Fibroblast of gingiva (primary cell): ENCODE measurements at regions not wholly inside any gene's neighbourhood (a gene's known extent, or its start where the extent isn't known, plus 50 kb on each side); places are given as distances from the start of the nearest gene placed in this dataset.
A peak's percentile ranks its signal among the peaks of the same experiment; 100 is the strongest.
"Not testable (repeated sequence)": the region's sequence is repeated elsewhere in the genome, so short reads cannot be mapped to it uniquely, and the experiment has no call there.

Experiments used
- DNase-seq: peaks from one replicate; pipeline ENCODE4 v3.0.0-alpha.2; 2011; ENCODE audit warnings: low read depth

DNA sequence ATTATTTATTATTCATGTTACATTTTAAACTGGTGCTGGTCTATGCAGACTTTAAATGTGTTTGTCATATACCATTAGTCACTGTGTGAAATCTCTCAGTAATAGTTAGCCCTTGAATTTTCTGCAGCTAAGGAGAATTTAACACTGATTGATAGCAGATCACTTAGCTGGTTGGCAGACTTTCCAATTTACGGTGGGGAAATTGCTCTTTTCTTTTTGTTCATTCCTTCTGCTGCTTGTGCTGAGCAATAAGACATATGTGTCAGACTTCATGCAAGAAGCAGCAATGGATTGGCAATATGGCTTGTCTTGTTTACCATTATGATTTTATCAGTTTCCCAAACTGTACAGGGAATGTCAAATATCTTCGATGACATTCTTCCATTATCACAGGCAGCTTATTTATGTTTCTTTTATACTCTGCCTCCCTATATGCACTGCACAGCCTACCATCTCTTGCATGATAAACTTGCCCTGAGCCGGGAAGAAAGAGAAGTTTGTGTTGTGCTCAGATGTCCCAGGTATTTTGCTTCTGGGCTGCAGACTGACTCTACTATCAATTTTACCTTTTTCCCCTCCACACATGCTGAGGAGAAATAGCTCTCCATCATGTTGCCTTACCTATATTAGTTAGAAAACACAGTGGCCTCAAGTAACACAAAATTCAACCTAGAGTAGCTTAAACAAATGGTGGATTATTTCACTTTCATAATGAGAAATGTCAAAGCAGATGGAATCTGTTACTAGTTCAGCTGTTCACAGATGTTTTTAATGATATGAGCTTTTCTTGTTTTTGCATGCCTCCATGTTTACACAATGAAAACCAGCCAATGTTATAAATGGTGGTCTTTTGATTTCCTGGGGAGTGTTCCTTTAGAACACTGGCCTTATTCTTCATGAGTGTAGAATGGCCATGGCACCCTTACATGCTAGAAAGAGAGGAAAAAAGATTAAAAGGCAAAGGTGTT lies 968.1 kb upstream of the GOT2 start:
- no peak for DNase-seq

- no peak for DNase-seq
Observed at GRCh38 chr16:59699786-59700185, 965.7 kb upstream of the GOT2 start.

- DNase-seq: peak; percentile 21
Observed at GRCh38 chr16:59698346-59699020, 964.4 kb upstream of the GOT2 start.

DNA sequence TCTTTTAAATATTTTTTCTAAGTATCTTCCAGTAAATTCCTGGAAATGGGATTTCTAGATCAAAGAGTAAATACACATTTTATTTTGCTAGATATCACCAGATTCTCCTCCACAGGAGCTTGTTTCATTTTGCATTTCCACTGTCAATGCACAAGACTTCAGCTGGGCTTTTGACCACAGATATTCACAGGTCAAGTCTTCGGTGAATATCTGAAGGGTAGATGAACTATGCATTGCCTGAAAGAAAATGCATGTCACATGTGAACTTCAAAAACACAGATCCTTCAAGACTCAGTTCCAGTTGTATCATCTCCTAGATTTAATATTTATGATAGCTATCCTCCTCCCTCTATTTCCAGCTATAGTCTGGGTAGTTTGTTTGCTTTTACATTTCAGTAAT lies 963.6 kb upstream of the GOT2 start:
- DNase-seq: no peak

GRCh38 chr16:59697236-59697635 lies 963.1 kb upstream of the GOT2 start:
- no peak for DNase-seq

DNA sequence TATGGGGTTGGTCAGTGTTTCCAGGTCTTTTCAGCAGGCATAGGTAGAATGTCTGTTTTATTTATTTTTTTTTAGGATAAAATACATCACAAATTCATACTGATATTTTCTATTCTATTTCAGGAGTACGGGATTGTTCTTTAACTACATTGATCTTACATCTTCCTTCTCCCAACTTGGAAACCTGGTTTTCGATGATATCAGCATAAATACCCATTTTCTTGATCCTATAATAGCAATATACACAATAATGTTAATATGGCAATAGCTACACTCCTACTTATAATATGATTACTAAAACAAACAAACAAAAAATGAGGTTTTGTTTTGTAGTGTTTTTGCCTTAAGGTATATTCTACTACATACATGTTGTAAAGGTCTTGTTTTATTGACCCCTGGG lies 962.4 kb upstream of the GOT2 start:
- DNase-seq: no peak

DNA sequence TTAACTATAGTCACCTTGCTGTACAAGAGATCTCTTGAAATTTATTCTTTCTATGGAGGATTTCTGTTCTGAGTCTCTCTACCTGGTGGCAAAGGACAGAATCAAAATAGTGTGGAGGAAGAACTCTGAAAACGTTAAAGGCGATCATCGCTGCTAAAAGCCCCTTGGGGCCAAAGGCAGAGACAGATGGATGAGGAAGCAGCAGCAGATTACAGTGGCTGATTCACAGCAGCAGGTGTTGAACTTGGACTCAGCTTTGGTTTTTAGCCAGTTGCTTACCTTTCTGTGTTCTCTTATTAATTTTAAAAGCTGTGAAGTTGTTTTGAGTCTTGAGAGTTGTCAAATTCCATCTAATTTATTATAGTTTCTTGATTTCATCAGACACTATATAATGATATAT lies 956.1 kb upstream of the GOT2 start:
- DNase-seq: no peak

DNA sequence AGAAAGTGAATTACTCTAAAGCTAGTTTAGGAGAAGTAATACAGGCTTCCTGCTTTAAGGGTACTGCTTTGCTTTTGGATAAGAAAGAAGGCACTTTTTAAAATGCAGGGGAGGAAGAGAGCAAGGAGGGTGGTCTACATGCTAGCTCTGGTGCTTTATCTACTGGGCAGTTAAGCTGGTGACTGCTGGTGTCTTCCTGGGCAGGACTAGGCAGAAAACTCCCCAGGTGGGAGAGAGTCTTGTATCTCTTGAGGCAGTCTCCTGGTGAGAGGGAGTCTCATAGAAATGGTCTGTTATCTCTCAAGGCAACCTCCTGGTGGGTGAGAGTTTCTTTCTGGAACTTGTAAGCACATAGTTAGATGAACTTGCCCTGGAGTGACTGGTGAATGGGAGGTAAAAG lies 953.9 kb upstream of the GOT2 start:
- DNase-seq: no peak

DNA sequence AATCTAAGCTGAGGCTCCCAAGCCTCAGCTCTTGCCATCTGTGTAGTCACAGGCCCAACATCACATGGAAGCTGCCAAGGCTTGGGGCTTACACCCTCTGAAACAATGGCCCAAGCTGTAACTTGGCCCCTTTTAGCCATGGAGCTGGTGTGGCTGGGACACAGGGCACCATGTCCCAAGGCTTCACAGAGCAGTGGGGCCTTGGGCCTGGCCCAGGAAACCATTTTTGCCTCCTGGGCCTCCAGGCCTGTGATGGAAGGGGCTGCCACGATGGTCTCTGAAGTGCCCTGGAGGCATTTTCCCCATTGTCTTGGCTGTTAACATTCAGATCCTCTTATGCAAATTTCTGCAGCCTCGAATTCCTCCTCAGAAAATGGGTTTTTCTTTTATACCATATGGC lies 952.3 kb upstream of the GOT2 start:
- no peak for DNase-seq

DNA sequence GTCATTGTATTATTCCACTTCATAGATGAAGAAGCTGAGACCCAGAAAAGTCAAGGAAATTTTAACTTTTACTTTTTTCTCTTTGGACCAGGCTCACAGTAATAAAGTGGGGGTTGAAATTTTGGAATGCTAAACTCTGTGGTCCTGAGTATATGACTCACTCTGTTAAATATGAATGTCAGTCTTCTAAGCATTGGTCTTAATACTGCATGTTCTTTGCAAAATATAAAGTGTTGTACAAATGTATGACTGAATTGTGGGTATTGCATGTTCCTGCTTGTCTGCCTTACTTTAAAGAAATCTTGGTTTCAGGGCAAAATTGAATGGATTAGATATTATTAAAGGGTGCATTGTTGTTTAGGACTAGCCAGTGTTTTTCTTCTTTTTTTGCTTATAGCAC lies 950.8 kb upstream of the GOT2 start:
- DNase-seq: peak; percentile 2

DNA sequence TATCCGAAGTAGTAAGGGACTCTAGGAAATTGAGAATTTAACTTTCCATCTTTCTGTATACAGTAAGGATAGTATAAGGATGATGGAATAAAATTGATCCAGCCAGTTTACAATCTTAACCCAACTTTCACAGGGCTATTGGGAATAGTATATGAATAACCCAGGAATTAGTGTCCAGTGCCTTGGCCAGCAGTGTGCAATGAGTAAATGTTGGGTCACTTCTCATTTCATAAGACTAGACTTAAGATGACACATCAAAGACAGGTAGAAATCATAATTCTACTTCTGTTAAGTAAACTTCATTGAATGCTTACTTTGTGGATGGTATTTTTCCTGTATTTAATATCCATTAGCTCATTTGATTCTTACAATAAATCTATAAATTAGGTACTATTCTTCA lies 949.6 kb upstream of the GOT2 start:
- no peak for DNase-seq

DNA sequence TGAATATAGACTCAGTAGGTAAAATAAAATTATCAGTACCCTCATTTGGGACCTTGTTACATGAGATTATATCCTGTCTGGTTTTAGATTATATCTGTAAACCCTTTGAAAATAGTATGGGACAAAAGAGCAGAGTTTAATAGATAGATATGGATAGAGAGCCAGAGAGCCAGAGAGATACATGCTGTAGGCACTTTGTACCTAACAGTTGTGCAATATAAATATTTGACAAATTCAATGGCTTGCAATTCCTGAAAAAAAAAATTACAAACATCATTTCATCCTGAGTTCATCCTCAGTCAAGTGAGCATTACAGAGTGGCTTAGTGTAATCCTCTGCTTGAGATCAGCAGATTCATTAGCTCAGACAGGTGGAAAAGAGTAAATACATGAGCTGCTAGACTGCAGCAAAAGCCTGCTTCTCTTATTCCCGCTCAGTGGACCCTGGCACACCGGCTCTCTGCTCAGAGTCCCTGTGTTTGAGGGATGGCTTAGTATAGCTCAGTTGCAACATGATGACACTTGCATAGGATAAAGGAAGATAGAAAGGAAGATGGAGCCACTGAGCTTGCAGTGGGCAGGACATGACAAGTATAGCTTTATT lies 931.6 kb upstream of the GOT2 start:
- no peak for DNase-seq

- DNase-seq: no peak
Observed at GRCh38 chr16:59658572-59658971, 924.5 kb upstream of the GOT2 start.

DNA sequence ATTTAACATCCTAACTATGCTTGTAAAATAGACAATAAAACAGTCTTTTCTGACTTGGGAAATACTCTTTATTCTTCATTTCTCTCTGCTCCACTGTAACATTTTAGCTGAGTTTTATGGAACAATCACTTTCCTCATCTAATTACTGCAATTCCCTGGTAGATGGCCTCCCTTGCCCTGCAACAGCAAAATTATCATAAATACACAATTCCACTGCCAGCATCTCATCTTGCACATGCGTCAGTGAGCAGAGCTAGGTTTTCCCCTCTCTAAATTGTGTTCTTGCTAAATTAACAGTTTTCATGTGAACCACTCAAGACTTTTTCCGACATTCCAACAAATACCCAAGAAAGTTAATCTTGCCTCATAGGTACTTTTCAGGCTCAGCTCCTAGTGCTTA lies 920.9 kb upstream of the GOT2 start:
- DNase-seq: peak; percentile 4

- DNase-seq: no peak
Observed at GRCh38 chr16:59654455-59654854, 920.3 kb upstream of the GOT2 start.

- no peak for DNase-seq
Observed at GRCh38 chr16:59651662-59652061, 917.5 kb upstream of the GOT2 start.

DNA sequence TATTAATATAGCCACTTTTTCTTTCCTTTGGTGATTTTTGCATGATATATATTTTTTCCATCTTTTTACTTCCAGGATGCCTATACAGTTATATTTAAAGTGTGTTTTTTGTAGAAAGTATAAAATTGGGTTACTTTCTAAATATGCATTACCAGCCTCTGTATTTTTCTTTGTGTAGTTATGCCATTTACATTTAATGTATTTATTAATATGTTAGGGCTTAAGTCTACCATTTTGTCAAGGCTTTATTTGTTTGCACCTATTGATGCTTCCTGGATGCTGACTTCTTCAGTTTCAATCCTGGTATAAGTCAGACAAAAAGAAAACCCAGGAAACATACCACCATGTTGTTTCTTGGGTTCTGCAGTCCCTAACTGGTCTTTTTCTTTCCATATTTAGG lies 911.1 kb upstream of the GOT2 start:
- no peak for DNase-seq

- peak; percentile 51 for DNase-seq
Observed at GRCh38 chr16:59635674-59636073, 901.6 kb upstream of the GOT2 start.

- peak; percentile 6 for DNase-seq
Observed at GRCh38 chr16:59634951-59635350, 900.8 kb upstream of the GOT2 start.

DNA sequence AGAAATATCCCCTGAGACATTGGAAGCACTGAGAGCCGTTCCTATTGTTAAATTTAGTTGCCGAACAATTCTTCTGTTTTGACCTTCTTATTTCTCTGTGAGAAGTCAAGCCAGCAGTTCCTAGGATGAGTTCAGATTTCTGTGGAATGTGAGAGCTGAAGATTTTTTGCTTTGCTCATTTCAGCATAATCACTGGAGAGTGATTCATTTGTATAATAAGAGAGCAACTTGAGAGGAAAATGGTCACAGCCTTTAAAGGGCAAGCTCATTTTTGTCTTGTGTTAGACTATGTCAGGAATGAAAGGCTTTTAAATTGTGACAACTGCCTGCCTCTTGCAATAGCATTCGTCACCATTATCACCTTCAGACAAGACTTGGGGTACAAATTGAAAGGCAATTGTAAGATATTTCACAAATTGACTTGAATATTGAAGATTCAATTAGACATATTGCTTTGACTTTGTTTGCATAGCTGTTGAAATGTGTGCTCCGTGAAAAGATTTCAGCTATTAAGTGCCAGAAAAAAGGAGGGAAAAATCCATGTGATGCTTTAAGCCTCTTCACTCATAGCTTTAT lies 900.0 kb upstream of the GOT2 start:
- DNase-seq: peak; percentile 75

DNA sequence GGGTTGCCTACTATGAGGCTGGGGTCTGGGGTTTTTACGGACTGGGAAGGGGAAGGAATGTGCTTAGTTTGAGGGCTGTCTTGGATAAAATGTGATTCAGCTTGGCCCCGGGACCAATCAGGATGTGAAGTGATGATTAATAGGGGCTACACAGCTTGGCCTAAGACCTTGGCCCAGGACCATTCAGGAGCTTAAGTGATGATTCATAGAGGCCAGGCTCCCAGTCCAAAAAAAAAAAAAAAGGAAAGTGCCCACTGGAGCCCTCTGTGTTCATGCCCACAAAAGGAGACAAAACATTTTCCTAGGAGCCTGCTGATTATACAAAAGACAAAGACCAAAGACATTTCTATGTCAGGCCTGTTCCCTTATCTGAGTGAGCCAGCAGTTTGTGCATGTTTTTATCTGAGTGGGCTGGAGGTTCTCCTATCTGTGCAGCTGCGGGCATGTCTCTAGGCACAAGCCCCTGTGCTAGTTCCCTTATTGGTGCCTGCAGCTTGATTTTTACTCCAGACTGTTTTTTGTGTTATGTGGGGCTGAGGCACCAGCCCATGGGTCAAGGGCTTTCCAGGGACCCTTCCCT lies 898.2 kb upstream of the GOT2 start:
- DNase-seq: peak; percentile 44

DNA sequence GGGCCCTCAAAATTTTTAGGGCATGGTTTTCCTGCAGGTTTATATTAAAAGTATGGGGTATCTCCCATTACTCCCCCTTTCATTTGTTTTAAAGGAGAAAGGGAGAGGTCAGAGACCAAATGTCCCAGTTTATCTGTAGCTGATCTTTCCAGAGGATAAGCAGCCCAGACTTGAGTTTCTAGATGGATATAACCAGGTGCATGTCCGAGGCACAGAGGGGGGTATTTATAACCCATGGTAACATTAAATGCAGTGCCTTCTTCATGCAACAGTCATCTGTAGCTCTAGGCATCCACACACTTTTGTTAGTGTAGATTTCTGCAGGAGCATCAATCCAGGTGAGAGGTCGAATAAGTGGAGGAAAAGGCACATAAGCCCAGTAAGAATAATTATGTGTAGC lies 890.3 kb upstream of the GOT2 start:
- DNase-seq: not testable (repeated sequence)
